Skeletal muscle satellite cell (primary cell): ENCODE measurements at regions not wholly inside any gene's neighbourhood (a gene's known extent, or its start where the extent isn't known, plus 50 kb on each side); places are given as distances from the start of the nearest gene placed in this dataset.

Experiments
- H3K27me3 ChIP-seq: 2 replicates; pipeline ENCODE4 v1.7.0; 2013; ENCODE audit warnings: low read length; ENCODE audit not compliant: control insufficient read depth, insufficient read depth
- H3K36me3 ChIP-seq: 2 replicates; pipeline ENCODE4 v1.7.0; 2013; ENCODE audit warnings: mild to moderate bottlenecking, control low read depth, low read length; ENCODE audit not compliant: insufficient read depth
- H3K4me1 ChIP-seq: 2 replicates; pipeline ENCODE4 v1.7.0; 2013; ENCODE audit warnings: low read length; ENCODE audit not compliant: control insufficient read depth, insufficient read depth
- H3K4me2 ChIP-seq: 2 replicates; pipeline ENCODE4 v1.7.0; 2013; ENCODE audit warnings: mild to moderate bottlenecking, low read length
- H3K4me3 ChIP-seq: 2 replicates; pipeline ENCODE4 v1.7.0; 2013; ENCODE audit warnings: low read length
- H3K9ac ChIP-seq: 2 replicates; pipeline ENCODE4 v1.7.0; 2013; ENCODE audit warnings: mild to moderate bottlenecking, low read depth, low read length, moderate library complexity
- H3K9me3 ChIP-seq: replicated peaks from 2 replicates; pipeline ENCODE4 v1.7.0; 2013; ENCODE audit warnings: mild to moderate bottlenecking, control low read depth, low read length

DNA sequence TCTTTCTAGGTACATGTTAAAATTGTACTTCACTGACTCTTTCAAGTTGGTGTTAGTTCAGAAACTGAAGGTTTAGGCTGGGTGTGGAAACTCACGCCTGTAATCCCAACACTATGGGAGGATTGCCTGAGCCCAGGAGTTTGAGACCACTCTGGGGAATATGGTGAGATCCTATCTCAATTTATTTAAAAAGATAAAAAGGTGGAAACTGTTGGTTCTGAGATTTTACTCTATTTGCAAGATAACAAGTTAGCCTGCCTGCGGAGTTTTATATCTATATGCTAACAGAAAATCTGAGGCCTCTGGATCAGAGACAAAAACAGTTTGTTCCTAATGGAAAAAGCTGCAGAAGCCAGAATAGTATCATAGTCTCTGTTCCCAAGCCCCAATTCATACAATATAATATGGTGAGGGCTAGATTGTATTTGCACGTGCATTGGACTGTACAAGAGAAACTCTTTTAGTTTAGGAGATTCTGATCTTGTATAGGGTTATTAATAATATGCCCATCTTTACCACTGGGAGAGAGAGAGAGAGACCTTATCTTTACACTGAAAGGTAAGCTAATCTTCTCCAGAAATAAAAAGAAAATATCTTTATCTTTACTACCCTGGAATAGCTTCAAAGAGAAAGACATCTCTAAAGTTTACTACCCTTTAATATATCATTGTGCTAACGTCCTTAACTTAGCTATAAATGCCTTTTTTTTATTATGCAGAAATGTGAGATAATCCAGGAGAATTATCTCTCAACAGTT is 1267.6 kb downstream of the OTOL1 start:
- no peaks in the 10 kb centered on the region for H3K4me1 ChIP-seq
- H3K27me3 ChIP-seq: no peaks in the 10 kb centered on the region
- H3K36me3 ChIP-seq: no peaks in the 10 kb centered on the region
- H3K4me3 ChIP-seq: no peak overlapping the region
- H3K9ac ChIP-seq: no peak overlapping the region
- H3K4me2 ChIP-seq: no peak overlapping the region
- no peaks in the 10 kb centered on the region for H3K9me3 ChIP-seq

DNA sequence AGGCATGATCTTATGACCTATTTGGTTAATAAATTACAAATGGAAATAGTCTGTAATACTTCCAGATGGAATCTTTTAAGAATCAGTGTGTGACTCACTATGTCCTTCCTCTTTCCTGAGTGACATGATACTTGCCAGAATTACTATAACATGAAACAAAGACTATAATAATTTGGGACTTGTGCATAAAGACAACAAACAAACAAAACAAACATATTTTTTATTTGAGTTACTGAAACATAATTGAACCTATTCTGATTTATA is 1268.1 kb downstream of the OTOL1 start:
- H3K4me2 ChIP-seq: no peak overlapping the region
- H3K36me3 ChIP-seq: no peaks in the 10 kb centered on the region
- no peaks in the 10 kb centered on the region for H3K4me1 ChIP-seq
- no peaks in the 10 kb centered on the region for H3K9me3 ChIP-seq
- H3K27me3 ChIP-seq: no peaks in the 10 kb centered on the region
- no peak overlapping the region for H3K4me3 ChIP-seq
- no peak overlapping the region for H3K9ac ChIP-seq

DNA sequence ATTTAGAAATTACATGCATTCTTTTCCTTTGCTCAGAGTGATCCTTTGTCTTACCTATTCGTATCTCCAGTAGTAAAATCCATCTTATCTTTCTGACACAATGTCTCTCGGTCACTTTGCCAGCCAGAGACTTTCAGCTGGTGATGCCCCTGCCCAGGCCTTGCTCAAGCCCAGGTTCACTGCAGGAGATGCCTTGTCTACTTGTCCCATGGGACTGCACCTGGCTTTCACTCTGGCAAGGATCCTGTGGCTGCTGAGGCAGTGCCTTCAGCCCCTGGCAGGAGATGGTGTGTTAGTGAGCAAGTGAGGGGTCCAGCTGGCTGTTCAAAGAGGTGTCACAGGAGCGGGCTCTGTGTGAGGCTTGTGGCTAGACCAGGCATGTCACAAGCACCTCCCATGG is 1268.9 kb downstream of the OTOL1 start:
- H3K4me2 ChIP-seq: no peak overlapping the region
- H3K4me1 ChIP-seq: no peaks in the 10 kb centered on the region
- H3K36me3 ChIP-seq: no peaks in the 10 kb centered on the region
- no peak overlapping the region for H3K4me3 ChIP-seq
- H3K9ac ChIP-seq: no peak overlapping the region
- H3K27me3 ChIP-seq: no peaks in the 10 kb centered on the region
- no peaks in the 10 kb centered on the region for H3K9me3 ChIP-seq

DNA sequence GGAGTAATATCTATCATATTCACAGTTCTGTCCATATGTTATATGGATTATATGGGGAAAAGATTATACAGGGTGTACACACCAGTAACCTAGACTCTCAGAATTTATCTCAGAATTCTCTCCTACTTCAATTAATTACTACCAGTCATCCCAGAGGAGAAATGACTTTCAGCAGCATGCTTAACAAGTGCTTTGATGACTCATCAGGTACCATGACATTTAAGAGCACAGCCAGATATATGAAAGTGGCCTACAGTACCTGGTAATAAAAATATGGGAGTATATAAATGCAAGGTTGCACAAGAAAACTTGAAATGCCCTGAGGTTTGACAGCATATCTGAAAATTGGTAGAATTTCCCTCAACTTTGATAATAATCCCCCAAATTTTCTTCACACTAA is 1273.0 kb downstream of the OTOL1 start:
- no peaks in the 10 kb centered on the region for H3K9me3 ChIP-seq
- H3K9ac ChIP-seq: no peak overlapping the region
- no peaks in the 10 kb centered on the region for H3K4me1 ChIP-seq
- H3K27me3 ChIP-seq: no peaks in the 10 kb centered on the region
- H3K36me3 ChIP-seq: no peaks in the 10 kb centered on the region
- H3K4me3 ChIP-seq: no peak overlapping the region
- no peak overlapping the region for H3K4me2 ChIP-seq

DNA sequence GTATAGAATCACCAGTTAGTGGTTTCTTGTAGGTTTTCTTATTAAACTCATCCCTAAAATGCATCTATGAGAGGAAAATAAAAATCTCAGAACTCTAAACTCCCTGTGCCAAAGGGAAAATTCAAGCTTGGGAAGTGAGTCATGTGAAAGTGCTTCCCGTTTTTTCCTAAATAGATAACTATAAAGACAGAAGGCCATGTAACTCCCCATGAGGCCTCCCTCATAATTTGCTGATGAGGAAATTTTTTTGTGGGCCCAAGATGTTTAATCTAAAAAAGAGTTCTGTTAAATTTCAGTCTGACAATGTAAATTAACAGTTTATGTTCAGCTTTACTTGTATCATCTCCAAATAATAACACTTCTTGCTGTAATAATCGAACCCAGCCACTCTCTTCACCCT is 1273.9 kb downstream of the OTOL1 start:
- Histone ChIP-seq H3K9me3 (no peaks in the 10 kb centered on the region), H3K9ac (no peak overlapping the region), H3K4me3 (no peak overlapping the region), H3K27me3 (no peaks in the 10 kb centered on the region), H3K4me1 (no peaks in the 10 kb centered on the region), H3K36me3 (no peaks in the 10 kb centered on the region), H3K4me2 (no peak overlapping the region)

DNA sequence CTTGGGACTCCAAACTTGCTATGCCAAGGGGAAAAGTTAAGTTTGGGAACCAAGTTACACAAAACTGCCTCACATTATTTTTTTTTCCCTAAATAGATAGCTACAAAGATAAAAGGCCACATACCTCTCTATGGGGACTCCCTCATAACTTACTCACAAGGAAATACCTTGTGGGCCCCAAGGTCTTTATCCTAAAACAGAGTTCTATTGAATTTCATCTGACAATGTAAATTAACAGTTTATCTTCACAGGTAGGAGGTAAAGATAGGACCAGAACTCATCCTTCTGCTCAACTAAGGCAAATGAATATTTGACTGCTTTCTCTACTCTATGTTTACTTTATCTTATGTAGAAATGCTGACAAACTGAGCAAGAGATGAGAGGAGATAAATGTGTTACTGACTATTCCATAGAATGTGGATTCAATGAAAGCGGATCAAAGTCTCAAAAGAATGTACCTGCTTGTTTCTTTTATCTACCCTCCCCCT is 1278.0 kb downstream of the OTOL1 start:
- no peaks in the 10 kb centered on the region for H3K4me1 ChIP-seq
- no peaks in the 10 kb centered on the region for H3K27me3 ChIP-seq
- H3K9ac ChIP-seq: no peak overlapping the region
- no peaks in the 10 kb centered on the region for H3K9me3 ChIP-seq
- H3K36me3 ChIP-seq: no peaks in the 10 kb centered on the region
- H3K4me3 ChIP-seq: no peak overlapping the region
- no peak overlapping the region for H3K4me2 ChIP-seq

DNA sequence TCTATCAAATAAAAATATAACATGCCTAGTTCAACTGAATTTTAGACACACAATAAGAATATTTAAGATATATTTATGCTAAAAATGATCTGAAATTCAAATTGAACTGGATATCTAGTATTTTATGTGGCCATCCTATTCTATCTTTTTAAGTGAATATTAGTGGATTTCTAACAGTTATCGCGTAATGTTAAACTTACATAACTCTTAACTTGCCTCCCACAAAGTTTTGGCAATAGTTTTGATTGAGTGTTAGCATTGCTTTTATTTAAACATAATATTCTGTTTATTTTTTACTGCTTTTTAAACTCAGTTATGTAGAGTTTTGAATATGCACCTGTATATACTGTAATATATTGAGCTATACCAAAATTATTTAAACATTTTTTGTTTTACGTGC is 1279.5 kb downstream of the OTOL1 start:
- Histone ChIP-seq H3K9me3 (no peaks in the 10 kb centered on the region), H3K4me1 (no peaks in the 10 kb centered on the region), H3K36me3 (no peaks in the 10 kb centered on the region), H3K4me3 (no peak overlapping the region), H3K9ac (no peak overlapping the region), H3K27me3 (no peaks in the 10 kb centered on the region), H3K4me2 (no peak overlapping the region)

DNA sequence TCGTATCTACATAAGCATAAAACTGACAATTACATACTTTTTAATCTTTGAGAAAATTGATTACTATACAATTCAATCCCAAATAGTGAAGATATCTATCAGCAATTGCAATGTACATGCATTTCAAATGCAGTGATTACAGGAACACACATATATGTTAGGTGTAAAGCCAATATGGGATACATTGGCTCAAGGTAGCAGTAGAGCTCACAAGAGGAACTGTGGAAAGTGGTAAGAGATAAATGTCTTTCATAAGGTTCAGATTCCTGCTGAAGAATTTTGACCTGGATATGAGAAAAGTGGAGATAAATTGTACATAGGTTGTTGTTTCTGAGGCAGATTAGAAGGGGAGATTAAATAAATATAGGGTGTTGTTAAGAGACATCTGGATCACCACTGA is 1280.5 kb downstream of the OTOL1 start:
- H3K27me3 ChIP-seq: no peaks in the 10 kb centered on the region
- no peaks in the 10 kb centered on the region for H3K4me1 ChIP-seq
- H3K9ac ChIP-seq: no peak overlapping the region
- no peaks in the 10 kb centered on the region for H3K36me3 ChIP-seq
- H3K4me2 ChIP-seq: no peak overlapping the region
- no peak overlapping the region for H3K4me3 ChIP-seq
- no peaks in the 10 kb centered on the region for H3K9me3 ChIP-seq

DNA sequence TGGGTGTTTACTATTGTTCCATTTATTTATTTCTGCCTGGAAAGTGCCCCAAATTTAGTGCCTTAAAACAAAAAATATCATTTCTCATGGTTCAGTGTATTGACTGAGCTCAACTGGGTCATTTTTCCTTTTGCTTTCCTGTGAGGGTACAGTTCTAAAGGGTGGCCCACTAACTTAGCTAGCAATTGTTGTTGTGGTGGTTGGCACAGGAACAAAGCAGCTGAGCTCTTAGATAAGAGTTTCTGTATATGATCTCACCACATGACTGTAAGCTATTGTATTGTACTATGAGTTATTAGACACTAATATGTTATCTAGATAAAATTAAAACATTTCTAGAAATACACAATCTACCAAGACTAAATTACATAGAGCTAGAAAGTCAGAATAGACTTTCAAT is 1283.7 kb downstream of the OTOL1 start:
- Histone ChIP-seq H3K9ac (no peak overlapping the region), H3K4me1 (no peaks in the 10 kb centered on the region), H3K27me3 (no peaks in the 10 kb centered on the region), H3K9me3 (no peaks in the 10 kb centered on the region), H3K4me2 (no peak overlapping the region), H3K36me3 (no peaks in the 10 kb centered on the region), H3K4me3 (no peak overlapping the region)

DNA sequence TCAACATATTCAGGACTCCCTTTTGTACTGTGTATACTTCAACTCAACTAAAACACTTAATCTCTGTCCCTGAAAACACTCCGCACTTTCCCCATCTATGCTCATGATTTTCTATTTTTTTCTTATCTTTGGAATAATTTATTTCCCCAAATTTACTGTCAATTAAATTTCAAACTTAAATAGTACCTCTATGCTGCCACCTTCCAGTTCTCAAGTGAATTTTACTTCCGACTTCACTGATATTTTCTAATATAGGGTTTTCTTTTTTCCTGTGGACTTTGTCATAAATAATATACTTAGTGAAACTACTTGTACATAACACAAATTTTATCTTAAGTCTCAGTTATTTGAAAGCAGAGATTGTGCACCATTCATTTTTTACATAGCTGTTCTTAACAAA is 1303.3 kb downstream of the OTOL1 start:
- H3K9me3 ChIP-seq: no peaks in the 10 kb centered on the region
- no peaks in the 10 kb centered on the region for H3K4me1 ChIP-seq
- no peak overlapping the region for H3K9ac ChIP-seq
- H3K27me3 ChIP-seq: no peaks in the 10 kb centered on the region
- no peaks in the 10 kb centered on the region for H3K36me3 ChIP-seq
- H3K4me3 ChIP-seq: no peak overlapping the region
- H3K4me2 ChIP-seq: no peak overlapping the region

DNA sequence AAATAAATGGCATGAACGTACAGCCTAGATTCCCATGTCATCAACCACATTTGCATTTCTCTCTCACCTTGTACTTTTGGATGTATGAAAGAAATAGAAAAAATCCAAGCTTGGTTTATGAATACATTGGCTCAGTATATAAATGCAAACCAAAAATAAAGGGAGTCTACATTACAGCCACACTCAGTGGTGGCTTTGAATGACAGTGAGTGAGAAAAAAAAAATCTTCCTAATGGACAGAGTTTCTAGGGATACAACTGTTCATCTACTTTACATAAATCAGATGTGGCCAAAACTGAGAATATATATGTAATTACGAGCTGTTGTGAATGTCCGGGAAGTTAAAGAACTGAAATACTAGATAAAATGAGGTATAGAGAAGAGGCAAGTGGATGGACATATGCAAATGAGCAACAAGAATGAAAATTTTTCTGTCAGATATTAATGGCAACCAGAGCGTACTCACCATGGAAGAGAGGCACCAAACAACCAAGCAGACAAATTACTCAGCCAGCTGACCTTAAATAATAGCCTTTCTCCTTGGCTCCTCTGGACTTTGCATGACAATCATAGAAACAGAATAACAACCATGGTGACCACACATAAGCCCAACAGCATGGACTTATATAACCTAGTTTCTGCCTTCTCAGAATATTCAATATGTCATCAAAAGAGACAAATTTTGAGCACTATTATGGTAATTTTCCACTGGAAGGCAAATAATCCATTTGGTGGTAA is 1305.8 kb downstream of the OTOL1 start:
- Histone ChIP-seq H3K4me1 (no peaks in the 10 kb centered on the region), H3K27me3 (no peaks in the 10 kb centered on the region), H3K36me3 (no peaks in the 10 kb centered on the region), H3K4me2 (no peak overlapping the region), H3K9me3 (no peaks in the 10 kb centered on the region), H3K9ac (no peak overlapping the region), H3K4me3 (no peak overlapping the region)

DNA sequence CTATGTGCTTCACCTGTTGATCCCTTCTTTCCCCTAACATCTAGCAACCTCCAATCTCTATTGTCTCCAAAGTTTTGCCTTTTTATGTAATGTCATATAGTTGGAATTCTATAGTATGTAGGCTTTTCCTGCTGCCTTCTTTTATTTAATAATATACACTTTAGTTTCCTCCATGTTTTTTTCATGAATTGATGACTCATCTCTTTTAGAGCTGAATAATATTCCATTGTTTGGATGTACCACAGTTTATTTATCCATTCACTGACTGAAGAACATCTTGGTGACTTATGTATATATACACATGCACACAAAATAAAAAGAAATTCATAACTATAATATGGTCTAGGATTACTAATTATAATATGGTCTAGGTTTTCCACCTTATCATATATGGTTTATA is 1314.2 kb downstream of the OTOL1 start:
- H3K9me3 ChIP-seq: no peaks in the 10 kb centered on the region
- no peak overlapping the region for H3K9ac ChIP-seq
- no peaks in the 10 kb centered on the region for H3K27me3 ChIP-seq
- no peaks in the 10 kb centered on the region for H3K4me1 ChIP-seq
- no peak overlapping the region for H3K4me2 ChIP-seq
- no peak overlapping the region for H3K4me3 ChIP-seq
- no peaks in the 10 kb centered on the region for H3K36me3 ChIP-seq
